Stimulated activated CD4-positive, alpha-beta T cell treated with anti-CD3 and anti-CD28 coated beads, Interleukin-2, amount 100 ng/mL, for 48 hours (primary cell): ENCODE measurements at regions not wholly inside any gene's neighbourhood (a gene's known extent, or its start where the extent isn't known, plus 50 kb on each side); places are given as distances from the start of the nearest gene placed in this dataset.
"Not testable (repeated sequence)": the region's sequence is repeated elsewhere in the genome, so short reads cannot be mapped to it uniquely, and the experiment has no call there.

ENCODE experiments used
- DNase-seq, 2 donors: peaks; one replicate each; pipeline ENCODE4 v3.0.0-alpha.2; 2020

- not testable (repeated sequence) for DNase-seq
These were observed 227.1 kb upstream of the NBPF12 start for GRCh38 chr1:146710838-146711521.

GRCh38 chr1:146709302-146709701, 228.8 kb upstream of the NBPF12 start:
- not testable (repeated sequence) for DNase-seq

GRCh38 chr1:146704162-146704724, 233.9 kb upstream of the NBPF12 start:
- DNase-seq, result not testable (repeated sequence)

GRCh38 chr1:146701320-146701719, 236.8 kb upstream of the NBPF12 start:
- DNase-seq, result not testable (repeated sequence)

DNA sequence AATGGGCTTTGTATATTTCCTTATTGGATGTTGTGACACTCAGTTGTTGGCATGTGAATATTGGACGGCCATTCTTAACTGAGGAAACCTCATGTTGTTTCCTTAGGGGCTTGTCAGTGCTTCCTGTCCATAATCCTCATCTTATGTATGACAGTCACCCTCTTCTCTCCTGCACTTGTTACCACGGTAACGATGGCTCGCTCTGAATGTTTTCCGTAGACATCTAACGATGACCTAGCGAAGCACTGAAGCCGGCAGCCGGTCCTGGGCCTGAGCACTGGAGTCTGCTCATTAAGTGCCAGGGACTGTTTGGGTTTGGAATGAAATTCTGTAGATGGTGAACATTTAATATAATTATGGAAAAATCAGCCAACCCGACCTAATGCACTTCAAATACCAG, 242.7 kb upstream of the NBPF12 start:
- DNase-seq, result not testable (repeated sequence)

DNA sequence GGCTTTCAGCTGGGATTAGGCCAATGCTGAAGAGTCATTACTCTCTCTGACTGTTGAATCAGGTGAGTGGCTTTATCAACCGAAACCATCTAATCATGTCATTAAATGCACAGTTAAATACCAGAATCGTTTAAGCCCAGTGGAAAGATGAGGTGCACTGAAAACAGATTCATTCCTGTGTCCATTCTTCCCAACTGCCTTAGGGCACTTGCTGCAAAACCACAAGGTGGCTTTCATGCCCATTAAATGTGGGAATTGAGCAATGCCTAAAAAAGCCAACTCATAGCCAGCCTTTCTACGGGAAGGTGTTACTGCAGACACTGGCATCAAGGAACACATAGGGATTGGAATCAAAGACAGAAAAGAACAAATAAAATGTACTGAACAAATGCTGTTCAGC, 246.3 kb upstream of the NBPF12 start:
- not testable (repeated sequence) for DNase-seq

DNA sequence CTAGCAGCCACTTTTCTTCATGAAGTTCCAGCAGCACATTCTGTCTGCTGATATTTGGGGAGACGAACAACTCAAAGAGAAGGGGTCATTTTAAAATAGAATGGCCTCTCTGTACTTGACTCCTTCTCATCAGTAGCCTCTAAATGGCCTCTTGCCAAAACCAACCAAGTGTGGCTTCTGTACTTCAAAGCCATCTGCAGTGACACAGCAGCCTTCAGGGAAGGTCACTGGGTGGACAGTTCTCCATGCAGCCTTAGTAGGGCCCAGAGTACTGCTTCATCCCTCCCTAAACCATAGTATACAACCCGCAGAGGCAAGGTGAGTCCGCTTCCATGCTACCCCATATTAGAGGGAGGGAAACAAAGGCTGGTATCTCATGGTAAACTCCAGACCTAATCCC, 249.2 kb upstream of the NBPF12 start:
- DNase-seq, result not testable (repeated sequence)

GRCh38 chr1:146686777-146687366, 251.3 kb upstream of the NBPF12 start:
- not testable (repeated sequence) for DNase-seq

DNA sequence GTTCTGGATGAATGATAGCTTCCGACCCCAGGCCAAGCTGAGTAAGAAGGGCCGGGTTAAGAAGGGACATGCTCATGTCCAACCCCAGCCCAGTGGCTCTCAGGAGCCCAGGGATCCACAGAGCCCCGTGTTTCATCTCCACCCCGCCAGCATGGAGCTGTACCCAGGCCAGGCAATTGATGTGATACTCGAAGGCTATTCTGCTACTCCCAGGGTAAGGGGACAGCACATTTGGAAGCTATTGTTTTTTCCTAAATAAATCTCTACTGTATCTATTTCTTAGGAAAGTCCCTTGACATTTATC, 255.0 kb upstream of the NBPF12 start:
- not testable (repeated sequence) for DNase-seq

DNA sequence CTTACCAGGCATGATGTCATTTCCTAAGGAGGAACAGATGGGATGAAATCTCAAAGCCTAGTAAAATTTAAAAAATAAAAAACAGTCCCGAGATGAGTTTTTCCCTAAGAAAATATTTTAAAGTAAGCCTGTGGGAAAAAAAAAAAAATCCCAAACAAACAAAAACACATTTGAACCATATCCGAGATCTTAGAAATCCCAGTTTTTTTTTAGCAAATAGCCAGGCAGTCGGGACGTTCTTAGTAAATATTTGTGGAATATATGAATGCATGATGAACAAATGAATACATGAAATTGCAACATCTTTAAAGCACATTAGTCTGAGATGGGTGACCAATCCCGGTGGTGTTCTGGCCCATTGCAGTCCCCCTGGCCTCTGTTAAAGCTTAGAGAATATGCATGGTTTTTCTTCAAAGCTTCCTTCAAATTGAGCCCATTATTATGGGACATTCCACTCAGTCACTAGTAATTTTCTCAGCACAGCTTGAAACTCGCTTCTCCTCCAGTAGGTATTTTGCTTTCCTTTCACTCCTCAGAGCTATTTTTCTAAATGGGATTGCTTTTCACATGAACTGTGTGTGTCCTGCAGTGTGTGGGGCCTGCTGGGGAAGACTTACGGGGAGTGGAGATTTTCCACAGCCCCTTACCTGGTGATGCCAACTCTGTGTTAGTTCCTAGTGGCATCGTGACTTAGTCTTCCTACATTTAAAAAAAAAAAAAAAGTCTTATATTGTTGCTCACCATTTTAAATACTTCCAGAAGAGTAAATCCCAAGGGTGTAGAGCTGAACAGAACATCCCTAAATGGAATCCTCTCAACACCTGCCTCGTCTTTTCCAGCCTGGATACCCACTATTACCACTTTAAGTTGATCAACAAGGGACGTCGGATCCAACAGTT, 255.6 kb upstream of the NBPF12 start:
- DNase-seq, result not testable (repeated sequence)

DNA sequence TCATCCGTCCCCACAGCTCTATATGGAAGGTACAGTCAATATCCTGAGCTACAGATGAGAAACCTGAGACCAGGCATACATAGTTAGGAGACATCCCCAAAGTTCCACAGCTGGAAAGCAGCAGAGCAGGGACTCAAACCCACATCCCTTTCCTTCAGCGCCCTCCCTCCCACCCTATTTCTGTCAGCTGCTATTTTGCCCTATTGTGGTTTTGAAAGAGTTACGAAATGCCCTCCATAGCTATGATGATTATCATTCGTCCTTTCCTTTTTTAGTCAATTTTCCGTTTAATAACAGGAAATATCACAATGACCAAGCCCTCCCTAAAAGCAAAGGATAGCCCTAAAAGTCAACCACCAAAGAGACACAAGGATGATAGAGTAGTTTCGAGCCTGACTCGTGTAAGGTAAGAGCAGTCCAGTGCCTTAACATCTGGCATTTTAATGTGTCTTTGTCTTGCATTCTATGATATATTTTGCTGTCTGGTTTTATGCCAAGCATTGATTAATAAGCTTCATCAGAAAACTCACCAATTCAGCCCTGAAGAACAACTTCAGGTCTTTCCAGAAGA, 264.3 kb upstream of the NBPF12 start:
- DNase-seq, result not testable (repeated sequence)

DNA sequence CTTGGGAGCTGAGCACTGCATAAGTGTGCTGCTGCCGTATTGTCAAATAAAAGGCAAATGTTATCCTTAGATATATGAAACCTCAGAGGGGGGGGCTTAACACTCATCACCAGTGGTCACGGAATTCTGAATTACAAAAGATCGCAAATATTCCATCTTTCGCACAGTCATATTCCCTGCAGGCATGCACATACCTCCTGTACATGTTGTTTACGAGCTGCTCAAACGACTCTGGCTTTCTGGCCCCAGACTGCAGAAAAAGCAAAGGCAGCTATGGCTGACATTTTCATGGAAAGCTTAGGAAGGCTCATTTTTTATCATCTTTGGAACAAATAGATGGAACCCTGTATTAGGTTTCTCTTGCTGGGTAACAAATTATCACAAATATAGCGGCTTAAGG, 265.5 kb upstream of the NBPF12 start:
- DNase-seq, result not testable (repeated sequence)

GRCh38 chr1:146671588-146671987, 266.5 kb upstream of the NBPF12 start:
- not testable (repeated sequence) for DNase-seq

DNA sequence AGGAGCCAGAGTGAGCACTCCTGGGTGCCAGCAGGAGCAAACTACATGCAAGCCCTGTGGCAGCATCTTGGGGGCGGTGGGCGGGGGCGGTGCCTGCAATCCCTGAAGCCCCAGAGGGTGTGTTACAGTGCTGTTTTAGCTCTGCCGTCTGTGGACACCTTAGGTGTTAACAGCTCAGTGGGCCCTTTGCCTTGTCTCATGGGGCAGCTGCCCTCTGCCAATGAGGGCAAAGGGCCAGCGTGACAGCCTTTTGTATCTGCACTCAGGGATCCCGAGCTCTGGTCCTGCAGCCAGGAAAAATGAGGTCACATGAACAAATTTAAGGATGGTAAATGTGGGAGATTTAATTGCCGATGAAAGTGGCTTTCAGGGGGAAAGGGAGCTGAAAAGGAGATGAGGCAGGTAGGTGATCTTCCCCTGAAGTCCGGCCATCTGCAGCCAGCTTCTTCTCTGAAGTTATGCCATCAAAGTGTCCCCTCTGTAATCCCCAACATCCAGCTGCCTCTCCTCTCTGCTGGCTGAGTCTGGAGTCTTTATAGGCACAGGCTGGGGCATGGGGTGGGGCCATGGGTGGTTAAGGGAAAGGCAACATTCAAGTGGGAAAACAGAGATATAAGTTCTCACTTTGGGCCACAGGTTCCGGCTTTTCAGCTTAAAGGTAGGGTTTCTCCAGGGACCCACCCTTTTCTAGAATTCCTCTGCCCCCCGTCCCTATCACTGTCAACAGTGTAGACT, 267.1 kb upstream of the NBPF12 start:
- not testable (repeated sequence) for DNase-seq

- DNase-seq, result not testable (repeated sequence)
These were observed 271.8 kb upstream of the NBPF12 start for GRCh38 chr1:146666275-146666674.

DNA sequence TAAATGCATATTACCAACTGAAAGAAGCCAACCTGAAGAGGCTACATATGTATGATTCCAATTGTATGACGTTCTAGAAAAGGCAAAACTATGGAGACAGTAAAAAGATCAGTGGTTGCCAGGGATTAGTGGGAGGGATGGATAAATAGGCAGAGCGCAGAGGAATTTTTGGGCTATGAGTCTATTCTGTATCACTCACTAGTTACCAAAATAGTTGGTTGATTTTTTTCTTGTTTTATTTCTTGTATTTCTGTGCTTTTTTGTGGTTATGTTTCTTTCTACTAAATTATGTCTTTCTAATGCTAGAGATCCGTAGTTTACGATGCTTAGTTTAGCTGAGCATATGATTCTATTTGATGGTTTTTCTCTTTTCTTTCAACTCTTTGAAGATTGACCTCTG, 277.9 kb upstream of the NBPF12 start:
- not testable (repeated sequence) for DNase-seq

GRCh38 chr1:146656356-146657060, 281.6 kb upstream of the NBPF12 start:
- DNase-seq, result not testable (repeated sequence)

DNA sequence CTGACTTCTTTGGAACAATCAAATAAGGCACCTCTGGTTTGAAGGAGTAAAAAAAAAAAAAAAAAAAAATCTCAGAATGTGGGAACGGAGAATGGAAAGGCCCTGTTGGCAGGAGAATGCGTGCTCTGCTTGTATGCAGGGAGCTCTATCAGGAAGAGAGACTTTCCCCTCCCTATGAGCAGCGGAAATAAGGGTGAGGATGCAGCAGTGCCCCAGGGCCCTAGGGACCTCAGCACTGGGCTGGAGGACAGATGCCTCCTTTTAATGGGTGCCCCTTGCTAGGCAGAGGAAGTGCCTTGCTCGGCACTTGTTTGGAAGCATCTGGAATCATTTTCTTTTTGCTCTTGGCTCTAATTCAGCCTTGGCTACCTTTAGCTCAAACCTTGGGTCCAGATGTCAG, 283.4 kb upstream of the NBPF12 start:
- not testable (repeated sequence) for DNase-seq

GRCh38 chr1:146645978-146646604, 292.0 kb upstream of the NBPF12 start:
- not testable (repeated sequence) for DNase-seq

DNA sequence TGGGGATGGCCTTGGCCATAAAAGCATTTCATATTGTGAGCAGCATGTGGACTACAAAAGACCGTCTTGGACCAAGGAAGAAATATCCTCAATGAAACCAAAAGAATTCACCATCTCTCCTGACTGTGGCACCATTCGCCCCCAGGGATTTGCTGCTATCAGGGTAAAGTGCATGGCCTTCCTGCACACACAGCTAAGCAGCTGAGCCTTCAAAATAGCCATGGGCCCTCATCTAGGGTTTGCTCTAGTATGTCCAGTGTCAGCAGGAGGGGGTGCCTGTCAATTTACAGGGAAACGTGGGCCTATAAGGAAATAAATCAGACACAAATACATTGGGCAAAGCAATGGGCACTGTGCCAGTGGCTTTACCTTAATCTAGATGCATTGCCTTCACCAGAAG, 296.6 kb upstream of the NBPF12 start:
- not testable (repeated sequence) for DNase-seq

- not testable (repeated sequence) for DNase-seq
These were observed 297.5 kb upstream of the NBPF12 start for GRCh38 chr1:146640671-146641070.
